Large intestine (tissue), 3 donors: ENCODE measurements at regions not wholly inside any gene's neighbourhood (a gene's known extent, or its start where the extent isn't known, plus 50 kb on each side); places are given as distances from the start of the nearest gene placed in this dataset.

Experiments used
- DNase-seq, 2 donors: peaks; one replicate each; pipeline versions ENCODE4 v3.0.0 to v3.0.0-alpha.2; 2013
- H3K27ac ChIP-seq: one replicate; pipeline ENCODE4 v1.5.1; 2013; ENCODE audit warnings: low read length
- H3K27me3 ChIP-seq: 2 replicates; pipeline ENCODE4 v1.6.1; 2013; ENCODE audit warnings: low read length; ENCODE audit not compliant: control insufficient read depth, insufficient read depth
- H3K36me3 ChIP-seq: 2 replicates; pipeline ENCODE4 v1.6.1; 2013; ENCODE audit warnings: low read length; ENCODE audit not compliant: control insufficient read depth, insufficient read depth
- H3K4me1 ChIP-seq: one replicate; pipeline ENCODE4 v1.6.1; 2013; ENCODE audit warnings: low read length; ENCODE audit not compliant: control insufficient read depth, insufficient read depth
- H3K4me3 ChIP-seq: one replicate; pipeline ENCODE4 v1.5.1; 2013; ENCODE audit warnings: low read length
- H3K9me3 ChIP-seq: one replicate; pipeline ENCODE4 v1.6.1; 2013; ENCODE audit warnings: mild to moderate bottlenecking, low read depth, low read length, moderate library complexity; ENCODE audit not compliant: control insufficient read depth
- WGBS: methylation state at CpG from one replicate; pipeline ENCODE4 v1.1.5; 2013; ENCODE audit warnings: low lambda C conversion rate; ENCODE audit not compliant: insufficient coverage; 5-methylcytosine and 5-hydroxymethylcytosine counted together

GRCh38 chr14:58812050-58812910 is 174.5 kb downstream of the DACT1 start:
- DNase-seq = no peak
- Histone ChIP-seq H3K36me3 (no peaks in the 10 kb centered on the region), H3K4me3 (no peak overlapping the region), H3K27ac (no peak overlapping the region), H3K9me3 (no peaks in the 10 kb centered on the region), H3K4me1 (peaks cover 3% of the 10 kb centered on the region), H3K27me3 (no peaks in the 10 kb centered on the region)
- 100% methylated on average over 1 of the region's 3 CpGs for WGBS

- Histone ChIP-seq H3K4me1 (peaks cover 3% of the 10 kb centered on the region), H3K9me3 (no peaks in the 10 kb centered on the region), H3K4me3 (no peak overlapping the region), H3K27ac (no peak overlapping the region), H3K36me3 (no peaks in the 10 kb centered on the region), H3K27me3 (no peaks in the 10 kb centered on the region)
- WGBS = no CpG with 5 or more reads among the region's 2 CpGs
- DNase-seq = no peak
Measured at GRCh38 chr14:58813745-58814144, 176.0 kb downstream of the DACT1 start.

GRCh38 chr14:58814466-58814865 is 176.7 kb downstream of the DACT1 start:
- WGBS = 100% methylated on average over 1 of the region's 3 CpGs
- H3K4me3 ChIP-seq = no peak overlapping the region

GRCh38 chr14:58815161-58815701 is 177.5 kb downstream of the DACT1 start:
- no peak for DNase-seq
- Histone ChIP-seq H3K27ac (no peak overlapping the region), H3K36me3 (no peaks in the 10 kb centered on the region), H3K27me3 (no peaks in the 10 kb centered on the region), H3K4me3 (no peak overlapping the region), H3K9me3 (no peaks in the 10 kb centered on the region), H3K4me1 (peaks cover 3% of the 10 kb centered on the region)
- WGBS = no CpG with 5 or more reads among the region's 2 CpGs

More at GRCh38 chr14:58814466-58814865, 176.7 kb downstream of the DACT1 start:
- no peak overlapping the region for H3K27ac ChIP-seq
- H3K9me3 ChIP-seq = no peaks in the 10 kb centered on the region
- DNase-seq = no peak
- H3K4me1 ChIP-seq = peaks cover 3% of the 10 kb centered on the region
- H3K36me3 ChIP-seq = no peaks in the 10 kb centered on the region
- no peaks in the 10 kb centered on the region for H3K27me3 ChIP-seq

GRCh38 chr14:58815794-58816193 is 178.0 kb downstream of the DACT1 start:
- H3K4me3 ChIP-seq = no peak overlapping the region
- no peaks in the 10 kb centered on the region for H3K27me3 ChIP-seq
- H3K9me3 ChIP-seq = no peaks in the 10 kb centered on the region
- no peak for DNase-seq
- peaks cover 3% of the 10 kb centered on the region for H3K4me1 ChIP-seq
- WGBS = no CpG with 5 or more reads among the region's 5 CpGs
- no peak overlapping the region for H3K27ac ChIP-seq
- H3K36me3 ChIP-seq = no peaks in the 10 kb centered on the region

GRCh38 chr14:58816416-58817115 is 178.8 kb downstream of the DACT1 start:
- WGBS = no CpG with 5 or more reads among the region's 7 CpGs
- no peak for DNase-seq

GRCh38 chr14:58817846-58818245 is 180.1 kb downstream of the DACT1 start:
- no peaks in the 10 kb centered on the region for H3K36me3 ChIP-seq
- DNase-seq = no peak
- H3K9me3 ChIP-seq = no peaks in the 10 kb centered on the region
- no CpG with 5 or more reads among the region's 1 CpG for WGBS
- H3K27ac ChIP-seq = no peak overlapping the region
- H3K4me1 ChIP-seq = peaks cover 3% of the 10 kb centered on the region
- H3K27me3 ChIP-seq = no peaks in the 10 kb centered on the region
- no peak overlapping the region for H3K4me3 ChIP-seq

More at GRCh38 chr14:58816416-58817115, 178.8 kb downstream of the DACT1 start:
- Histone ChIP-seq H3K36me3 (no peaks in the 10 kb centered on the region), H3K4me3 (no peak overlapping the region), H3K4me1 (peaks cover 3% of the 10 kb centered on the region), H3K27me3 (no peaks in the 10 kb centered on the region), H3K9me3 (no peaks in the 10 kb centered on the region), H3K27ac (no peak overlapping the region)

GRCh38 chr14:58820032-58820431 is 182.3 kb downstream of the DACT1 start:
- WGBS = no CpG with 5 or more reads among the region's 4 CpGs

GRCh38 chr14:58821421-58821820 is 183.7 kb downstream of the DACT1 start:
- H3K27me3 ChIP-seq = no peaks in the 10 kb centered on the region
- H3K4me1 ChIP-seq = no peaks in the 10 kb centered on the region
- DNase-seq = no peak
- no peaks in the 10 kb centered on the region for H3K36me3 ChIP-seq
- 100% methylated on average over 1 of the region's 3 CpGs for WGBS
- no peak overlapping the region for H3K4me3 ChIP-seq
- no peak overlapping the region for H3K27ac ChIP-seq
- H3K9me3 ChIP-seq = no peaks in the 10 kb centered on the region

More at GRCh38 chr14:58820032-58820431, 182.3 kb downstream of the DACT1 start:
- H3K4me3 ChIP-seq = no peak overlapping the region
- DNase-seq = no peak
- no peaks in the 10 kb centered on the region for H3K27me3 ChIP-seq
- no peak overlapping the region for H3K27ac ChIP-seq
- peaks cover 3% of the 10 kb centered on the region for H3K4me1 ChIP-seq
- no peaks in the 10 kb centered on the region for H3K9me3 ChIP-seq
- H3K36me3 ChIP-seq = no peaks in the 10 kb centered on the region

- no peak overlapping the region for H3K4me3 ChIP-seq
- H3K9me3 ChIP-seq = no peaks in the 10 kb centered on the region
- WGBS = no CpG with 5 or more reads among the region's 2 CpGs
- H3K27ac ChIP-seq = no peak overlapping the region
- no peaks in the 10 kb centered on the region for H3K4me1 ChIP-seq
- no peak for DNase-seq
- no peaks in the 10 kb centered on the region for H3K27me3 ChIP-seq
- H3K36me3 ChIP-seq = no peaks in the 10 kb centered on the region
Measured at GRCh38 chr14:58822856-58823255, 185.1 kb downstream of the DACT1 start.
